ENCODE measurements at regions not wholly inside any gene's neighbourhood (a gene's known extent, or its start where the extent isn't known, plus 50 kb on each side); places are given as distances from the start of the nearest gene placed in this dataset.

- no peak for DNase-seq (ENCODE audit: low read depth in 3 of 3, low spot score in 2 of 3)
Measured at GRCh38 chr12:60120199-60120598, 524.4 kb downstream of the SLC16A7 start.

DNA sequence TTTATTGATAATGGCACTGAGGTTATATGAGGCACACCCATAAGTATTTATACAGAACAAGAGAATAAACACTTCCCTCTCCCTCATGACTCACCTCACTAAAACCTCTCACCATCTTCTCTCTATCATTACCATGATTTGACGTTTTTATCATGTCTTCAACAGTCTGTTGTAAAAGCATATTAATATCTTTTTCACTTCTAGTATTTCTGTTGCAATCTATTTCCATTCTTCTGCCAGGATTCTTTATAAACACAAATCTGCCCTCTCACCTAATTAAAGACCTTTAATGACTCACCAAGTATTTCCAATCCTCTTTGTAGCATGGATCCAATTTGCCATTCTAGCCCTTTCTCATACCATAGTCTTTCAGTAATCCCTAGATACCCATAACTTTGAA is 527.7 kb downstream of the SLC16A7 start:
- DNase-seq (ENCODE audit: low read depth in 3 of 3, low spot score in 2 of 3) = no peak

DNA sequence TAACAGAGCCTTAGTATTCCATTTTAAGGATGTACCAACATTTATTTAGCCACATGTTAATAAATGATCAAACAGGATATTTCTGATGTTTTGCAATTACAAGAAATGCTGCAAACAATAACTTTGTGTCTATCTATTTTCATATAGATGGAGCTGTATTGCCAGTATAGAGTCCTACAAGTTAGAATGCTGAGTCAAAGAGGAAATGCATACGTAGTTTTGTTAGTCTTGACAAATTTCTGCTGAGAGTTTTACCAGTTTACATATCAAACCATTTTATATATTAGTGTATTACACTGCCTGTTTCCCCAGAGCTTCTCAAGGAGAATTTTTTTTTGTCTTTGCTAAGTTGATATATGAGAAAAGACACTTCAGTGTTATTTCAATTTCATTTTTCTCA is 541.7 kb downstream of the SLC16A7 start:
- no peak for DNase-seq (ENCODE audit: low read depth in 3 of 3, low spot score in 2 of 3)

DNA sequence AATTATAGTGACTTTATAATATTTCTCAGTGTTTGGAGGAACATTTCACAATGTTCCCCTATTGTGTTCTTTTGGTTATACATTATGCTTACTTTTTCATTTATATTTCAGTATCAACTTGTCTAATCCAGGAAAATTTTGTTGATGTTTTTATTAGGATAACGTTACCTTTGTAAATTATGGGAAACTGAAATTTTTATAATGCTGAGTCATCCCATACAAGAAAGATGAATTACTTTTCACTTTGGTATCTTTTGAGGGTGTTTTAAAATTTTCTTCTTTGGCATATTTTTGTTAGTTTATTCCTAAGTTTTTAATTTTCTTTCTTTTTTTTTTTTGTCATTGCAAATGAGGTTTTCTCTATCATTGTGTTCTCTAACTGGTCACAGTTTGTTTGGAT is 542.7 kb downstream of the SLC16A7 start:
- no peak for DNase-seq (ENCODE audit: low read depth in 3 of 3, low spot score in 2 of 3)

- no peak for DNase-seq (ENCODE audit: low read depth in 3 of 3, low spot score in 2 of 3)
Measured at GRCh38 chr12:60144395-60144794, 548.6 kb downstream of the SLC16A7 start.

- DNase-seq (ENCODE audit: low read depth in 3 of 3, low spot score in 2 of 3) = no peak
Measured at GRCh38 chr12:60148109-60148508, 552.3 kb downstream of the SLC16A7 start.

DNA sequence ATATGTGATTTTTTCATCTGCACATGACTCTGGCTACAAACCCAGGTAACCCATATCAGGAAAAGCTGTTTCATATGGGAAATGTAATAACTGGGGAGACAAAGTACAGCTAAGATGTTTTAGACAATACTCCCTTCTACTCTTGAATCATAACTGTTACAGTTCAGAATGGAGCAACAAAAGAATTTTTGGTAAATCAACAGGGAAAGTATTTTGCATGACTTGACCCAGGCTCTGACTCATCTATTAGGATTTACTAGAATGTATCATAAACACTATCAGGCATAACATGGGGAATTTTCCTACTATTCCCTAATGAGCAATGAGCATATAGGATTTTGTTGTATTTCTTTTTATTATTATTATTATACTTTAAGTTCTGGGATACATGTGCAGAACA is 553.0 kb downstream of the SLC16A7 start:
- DNase-seq (ENCODE audit: low read depth in 3 of 3, low spot score in 2 of 3) = no peak

- DNase-seq (ENCODE audit: low read depth in 3 of 3, low spot score in 2 of 3) = no peak
Measured at GRCh38 chr12:60152756-60153155, 556.9 kb downstream of the SLC16A7 start.

DNA sequence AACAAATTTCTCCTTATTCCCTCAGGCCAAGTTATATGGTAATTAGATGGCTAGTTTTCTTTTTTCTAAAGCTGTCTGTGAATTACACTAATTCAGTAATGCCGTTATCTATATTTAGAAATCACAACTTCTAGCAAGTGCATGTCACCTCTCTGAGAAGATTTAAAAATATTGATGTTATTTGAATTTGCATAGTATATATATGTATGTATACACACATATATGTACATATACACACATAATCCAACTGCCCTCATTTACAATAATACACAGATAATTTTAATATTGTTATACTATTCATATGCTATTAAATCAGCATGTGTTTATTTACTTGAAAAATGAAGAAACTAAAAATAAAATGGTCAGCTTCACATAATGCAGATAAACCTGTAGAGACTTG is 563.9 kb downstream of the SLC16A7 start:
- DNase-seq (ENCODE audit: low read depth in 3 of 3, low spot score in 2 of 3) = no peak

DNA sequence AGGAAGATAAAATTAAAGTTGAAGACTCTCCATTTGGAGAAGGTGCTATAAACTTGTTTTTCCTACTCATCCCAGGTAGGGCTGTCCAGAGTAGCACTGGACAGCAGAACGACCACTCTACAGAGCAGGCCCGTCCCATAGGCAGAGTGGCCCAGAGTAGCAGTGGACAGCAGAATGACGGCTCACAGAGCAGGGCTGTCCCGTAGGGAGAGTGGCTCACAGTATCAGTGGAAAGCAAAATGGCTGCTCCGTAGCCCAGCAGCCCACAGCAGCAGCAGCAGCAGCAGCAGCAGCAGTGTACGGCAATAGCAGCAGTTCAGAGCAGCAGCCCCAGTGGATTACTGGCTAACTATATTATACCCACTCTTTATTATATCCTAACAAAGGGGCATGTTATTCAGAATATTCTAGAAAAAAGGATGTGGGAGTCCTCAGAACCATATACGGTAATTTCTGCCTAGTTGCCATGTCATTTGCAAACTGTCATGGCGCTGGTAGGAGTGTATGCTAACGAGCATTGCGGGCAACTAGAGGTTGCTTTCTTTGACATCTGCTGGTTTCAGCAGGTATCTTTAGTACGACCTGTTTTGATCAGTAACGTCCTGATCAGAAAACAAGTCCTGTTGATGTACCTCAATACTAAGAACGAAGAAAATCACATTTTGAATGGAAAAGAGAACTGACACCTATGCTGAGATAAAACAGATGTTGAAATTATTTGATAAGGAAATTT is 567.3 kb downstream of the SLC16A7 start:
- no peak for DNase-seq (ENCODE audit: low read depth in 3 of 3, low spot score in 2 of 3)

- DNase-seq (ENCODE audit: low read depth in 3 of 3, low spot score in 2 of 3) = no peak
Measured at GRCh38 chr12:60165781-60166180, 570.0 kb downstream of the SLC16A7 start.

- DNase-seq (ENCODE audit: low read depth in 3 of 3, low spot score in 2 of 3) = no peak
Measured at GRCh38 chr12:60168441-60168840, 572.6 kb downstream of the SLC16A7 start.

DNA sequence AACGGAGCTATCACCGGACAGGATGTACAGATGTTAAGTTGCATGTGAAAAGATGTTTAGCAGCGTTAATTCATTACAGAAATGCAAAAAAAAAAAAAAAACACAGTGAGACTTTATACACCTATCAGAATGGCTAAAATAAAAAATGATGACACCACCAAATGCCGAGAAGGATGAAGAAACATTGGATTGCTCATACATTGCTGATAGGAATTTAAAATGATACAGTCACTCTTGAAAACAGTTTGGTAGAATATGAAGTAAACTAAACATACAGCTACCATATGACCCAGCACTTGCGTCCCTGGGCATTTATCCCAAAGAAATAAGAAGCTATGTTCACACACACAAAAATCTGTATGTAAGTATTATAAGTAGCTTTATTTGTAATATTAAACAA is 574.1 kb downstream of the SLC16A7 start:
- DNase-seq (ENCODE audit: low read depth in 3 of 3, low spot score in 2 of 3) = no peak

DNA sequence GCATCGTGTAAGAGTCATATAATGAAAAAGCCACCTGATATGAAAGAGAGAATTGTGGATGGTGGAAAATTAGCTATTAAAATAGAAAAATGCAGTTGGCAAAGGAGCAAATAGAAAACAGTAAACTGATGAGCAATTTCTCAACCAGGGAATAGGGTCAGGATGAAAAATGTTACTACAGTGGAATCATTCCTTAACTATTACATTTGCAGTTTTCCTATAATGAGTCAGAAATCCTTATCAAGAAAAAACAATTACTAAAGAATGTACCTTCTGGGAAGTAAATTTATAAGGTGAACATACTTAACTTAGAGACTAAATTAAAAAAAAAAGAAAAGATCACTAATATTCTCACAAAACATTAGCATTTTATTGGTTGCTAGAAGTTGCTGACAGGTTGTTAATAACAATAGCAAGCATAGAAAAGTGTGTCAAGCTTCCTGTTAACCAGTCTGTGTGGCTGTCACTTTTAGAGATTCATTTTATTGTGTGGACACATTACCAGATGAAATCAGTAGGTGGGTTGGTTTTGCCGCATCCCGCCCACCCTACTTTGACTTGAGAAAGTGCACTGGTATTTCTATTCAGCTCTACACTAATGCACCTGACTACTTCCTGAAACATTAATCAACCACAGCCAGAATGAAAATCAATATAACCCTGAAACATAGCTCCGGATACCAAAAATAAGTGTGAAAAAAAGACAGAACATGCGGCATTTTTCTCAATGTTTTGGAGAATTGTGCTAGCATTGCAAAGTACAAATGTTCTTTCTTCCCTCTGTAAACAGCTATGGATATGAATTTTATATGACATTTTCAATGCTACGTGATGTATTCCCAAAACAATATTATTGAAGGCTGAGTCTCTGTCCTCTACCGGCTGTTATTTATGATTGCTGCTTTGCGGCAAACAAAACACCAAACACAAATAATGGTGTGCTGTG is 576.7 kb downstream of the SLC16A7 start:
- DNase-seq (ENCODE audit: low read depth in 3 of 3, low spot score in 2 of 3) = no peak

- no peak for DNase-seq (ENCODE audit: low read depth in 3 of 3, low spot score in 2 of 3)
Measured at GRCh38 chr12:60173224-60174170, 577.7 kb downstream of the SLC16A7 start.

DNA sequence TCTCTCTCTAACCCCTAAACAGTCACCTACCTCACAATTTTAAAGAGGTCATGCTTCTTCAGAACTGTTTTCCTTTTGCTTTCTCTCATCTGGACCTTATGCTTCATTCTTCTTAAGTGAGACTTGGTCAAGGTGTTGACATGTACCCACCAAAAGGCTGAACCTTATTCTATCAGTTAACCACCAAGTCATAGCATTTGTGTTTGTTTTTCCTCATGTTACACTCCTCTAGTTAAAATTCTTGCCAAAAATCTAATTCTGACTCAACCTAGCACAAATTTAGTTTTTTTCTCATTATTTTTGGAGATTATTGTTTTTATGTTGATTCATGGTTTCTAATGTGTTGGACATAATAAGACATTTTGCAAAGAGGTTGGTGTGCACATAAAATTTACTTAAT is 578.6 kb downstream of the SLC16A7 start:
- DNase-seq (ENCODE audit: low read depth in 3 of 3, low spot score in 2 of 3) = no peak

DNA sequence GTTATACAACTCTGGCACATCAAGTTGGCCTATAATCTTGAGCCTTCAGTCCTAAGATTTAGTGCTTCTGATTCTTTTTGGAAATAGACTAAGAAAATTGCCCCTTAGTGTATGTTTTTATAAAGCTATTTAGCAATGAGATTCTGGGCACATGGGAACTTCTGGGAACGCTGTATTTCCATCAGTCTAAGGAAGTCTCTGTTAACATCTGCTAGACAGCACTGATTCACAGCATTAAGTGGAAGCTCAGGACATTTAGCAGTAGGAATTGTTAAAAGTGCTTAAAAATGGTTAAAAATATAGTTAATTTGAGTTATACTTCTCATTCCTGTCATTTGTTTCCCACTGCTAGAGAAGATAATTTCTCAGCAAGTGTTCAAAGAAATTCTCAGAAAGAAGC is 579.1 kb downstream of the SLC16A7 start:
- DNase-seq (ENCODE audit: low read depth in 3 of 3, low spot score in 2 of 3) = no peak

GRCh38 chr12:60176891-60177290 is 581.1 kb downstream of the SLC16A7 start:
- no peak for DNase-seq (ENCODE audit: low read depth in 3 of 3, low spot score in 2 of 3)

GRCh38 chr12:60180298-60180697 is 584.5 kb downstream of the SLC16A7 start:
- DNase-seq (ENCODE audit: low read depth in 3 of 3, low spot score in 2 of 3) = no peak

GRCh38 chr12:60182354-60182753 is 586.5 kb downstream of the SLC16A7 start:
- no peak for DNase-seq (ENCODE audit: low read depth in 3 of 3, low spot score in 2 of 3)

DNA sequence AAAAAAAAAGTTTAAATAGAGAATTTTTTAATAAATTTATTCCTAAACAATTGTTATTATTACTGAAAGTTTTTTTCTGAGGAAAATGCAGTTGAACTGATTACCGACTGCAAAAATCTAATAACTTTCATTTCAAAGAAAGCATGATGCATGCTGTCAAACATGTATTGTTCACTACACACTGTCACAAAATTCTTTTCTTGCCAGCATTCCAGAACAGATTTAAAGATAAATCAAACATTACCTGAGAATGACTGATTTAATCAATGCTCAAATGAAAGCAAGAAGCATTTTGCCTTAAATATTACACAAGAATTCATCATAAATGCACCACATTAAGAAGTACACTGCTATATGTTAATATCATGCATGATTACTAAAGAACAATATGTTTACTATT is 588.3 kb downstream of the SLC16A7 start:
- no peak for DNase-seq (ENCODE audit: low read depth in 3 of 3, low spot score in 2 of 3)

All from right renal cortex interstitium (tissue), 3 donors.